ENCODE measurements at regions not wholly inside any gene's neighbourhood (a gene's known extent, or its start where the extent isn't known, plus 50 kb on each side); places are given as distances from the start of the nearest gene placed in this dataset.

- no peaks in the 10 kb centered on the region for H3K27me3 ChIP-seq
- no peaks in the 10 kb centered on the region for H3K9me3 ChIP-seq
- H3K4me1 ChIP-seq = peaks cover 0 to 26% (median 0%) of the 10 kb centered on the region in 4 donors
- H3K4me3 ChIP-seq = no peak overlapping the region
- H3K27ac ChIP-seq = no peak overlapping the region
- TF ChIP-seq POLR2A (IDR thresholded peaks at IDR 0.05) (no peak), CTCF (IDR thresholded peaks at IDR 0.05) (no peak), EP300 (IDR thresholded peaks at IDR 0.05) (no peak)
- WGBS, 2 donors = 71 to 72% methylated on average over 3 of the region's 3 CpGs
- DNase-seq (ENCODE audit: low spot score in 2 of 2) = no peak
- H3K36me3 ChIP-seq = no peaks in the 10 kb centered on the region
These were observed 762.3 kb upstream of the GRM7 start for GRCh38 chr3:6098516-6099157.

- DNase-seq (ENCODE audit: low spot score in 2 of 2) = no peak
- H3K27ac ChIP-seq = no peak overlapping the region
- TF ChIP-seq EP300 (IDR thresholded peaks at IDR 0.05) (no peak), POLR2A (IDR thresholded peaks at IDR 0.05) (no peak), CTCF (IDR thresholded peaks at IDR 0.05) (no peak)
These were observed 761.3 kb upstream of the GRM7 start for GRCh38 chr3:6099458-6100075.

GRCh38 chr3:6105187-6105586 is 755.7 kb upstream of the GRM7 start:
- TF ChIP-seq CTCF (IDR thresholded peaks at IDR 0.05) (no peak), EP300 (IDR thresholded peaks at IDR 0.05) (no peak), POLR2A (IDR thresholded peaks at IDR 0.05) (no peak)
- Histone ChIP-seq H3K27me3 (no peaks in the 10 kb centered on the region), H3K9me3 (peaks cover 0 to 6% (median 0%) of the 10 kb centered on the region in 4 donors), H3K27ac (no peak overlapping the region), H3K4me3 (no peak overlapping the region), H3K36me3 (no peaks in the 10 kb centered on the region), H3K4me1 (peaks cover 0 to 2% (median 0%) of the 10 kb centered on the region in 4 donors)
- no peak for DNase-seq (ENCODE audit: low spot score in 2 of 2)

More at GRCh38 chr3:6099458-6100075, 761.3 kb upstream of the GRM7 start:
- no peaks in the 10 kb centered on the region for H3K36me3 ChIP-seq
- H3K9me3 ChIP-seq = no peaks in the 10 kb centered on the region
- no peaks in the 10 kb centered on the region for H3K27me3 ChIP-seq
- H3K4me3 ChIP-seq = no peak overlapping the region
- peaks cover 0 to 26% (median 0%) of the 10 kb centered on the region in 4 donors for H3K4me1 ChIP-seq
- 43 to 44% methylated on average over 5 of the region's 5 CpGs for WGBS, 2 donors

GRCh38 chr3:6108957-6109356 is 752.0 kb upstream of the GRM7 start:
- no peak for TF ChIP-seq POLR2A (IDR thresholded peaks at IDR 0.05)
- Histone ChIP-seq H3K27ac (no peak overlapping the region), H3K9me3 (peaks cover 0 to 6% (median 0%) of the 10 kb centered on the region in 4 donors), H3K4me1 (no peaks in the 10 kb centered on the region), H3K36me3 (no peaks in the 10 kb centered on the region), H3K4me3 (no peak overlapping the region), H3K27me3 (no peaks in the 10 kb centered on the region)
- DNase-seq (ENCODE audit: low spot score in 2 of 2) = no peak
- WGBS, 2 donors = 67 to 69% methylated on average over 7 of the region's 7 CpGs

- TF ChIP-seq CTCF (IDR thresholded peaks at IDR 0.05) = no peak
- no peak for TF ChIP-seq POLR2A (IDR thresholded peaks at IDR 0.05)
- TF ChIP-seq EP300 (IDR thresholded peaks at IDR 0.05) = no peak
- no peaks in the 10 kb centered on the region for H3K36me3 ChIP-seq
- H3K27ac ChIP-seq = no peak overlapping the region
- H3K27me3 ChIP-seq = no peaks in the 10 kb centered on the region
- WGBS, 2 donors = 78 to 80% methylated on average over 3 of the region's 3 CpGs
- no peak overlapping the region for H3K4me3 ChIP-seq
- no peak for DNase-seq (ENCODE audit: low spot score in 2 of 2)
- H3K4me1 ChIP-seq = no peaks in the 10 kb centered on the region
- H3K9me3 ChIP-seq = peaks cover 0 to 3% (median 0%) of the 10 kb centered on the region in 4 donors
These were observed 750.5 kb upstream of the GRM7 start for GRCh38 chr3:6110451-6110850.
